ENCODE measurements at regions not wholly inside any gene's neighbourhood (a gene's known extent, or its start where the extent isn't known, plus 50 kb on each side); places are given as distances from the start of the nearest gene placed in this dataset.

- TF ChIP-seq POLR2A (IDR thresholded peaks at IDR 0.05), result no peak
- TF ChIP-seq, protein P1, sequence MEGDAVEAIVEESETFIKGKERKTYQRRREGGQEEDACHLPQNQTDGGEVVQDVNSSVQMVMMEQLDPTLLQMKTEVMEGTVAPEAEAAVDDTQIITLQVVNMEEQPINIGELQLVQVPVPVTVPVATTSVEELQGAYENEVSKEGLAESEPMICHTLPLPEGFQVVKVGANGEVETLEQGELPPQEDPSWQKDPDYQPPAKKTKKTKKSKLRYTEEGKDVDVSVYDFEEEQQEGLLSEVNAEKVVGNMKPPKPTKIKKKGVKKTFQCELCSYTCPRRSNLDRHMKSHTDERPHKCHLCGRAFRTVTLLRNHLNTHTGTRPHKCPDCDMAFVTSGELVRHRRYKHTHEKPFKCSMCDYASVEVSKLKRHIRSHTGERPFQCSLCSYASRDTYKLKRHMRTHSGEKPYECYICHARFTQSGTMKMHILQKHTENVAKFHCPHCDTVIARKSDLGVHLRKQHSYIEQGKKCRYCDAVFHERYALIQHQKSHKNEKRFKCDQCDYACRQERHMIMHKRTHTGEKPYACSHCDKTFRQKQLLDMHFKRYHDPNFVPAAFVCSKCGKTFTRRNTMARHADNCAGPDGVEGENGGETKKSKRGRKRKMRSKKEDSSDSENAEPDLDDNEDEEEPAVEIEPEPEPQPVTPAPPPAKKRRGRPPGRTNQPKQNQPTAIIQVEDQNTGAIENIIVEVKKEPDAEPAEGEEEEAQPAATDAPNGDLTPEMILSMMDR (IDR thresholded peaks at IDR 0.05), result no peak
- no peak for TF ChIP-seq EP300 (IDR thresholded peaks at IDR 0.05)
Measured at GRCh38 chr21:38937844-38938243, 132.1 kb downstream of the ETS2 start.
